Left cardiac atrium (tissue), 4 donors: ENCODE measurements at regions not wholly inside any gene's neighbourhood (a gene's known extent, or its start where the extent isn't known, plus 50 kb on each side); places are given as distances from the start of the nearest gene placed in this dataset.
"Not testable (repeated sequence)": the region's sequence is repeated elsewhere in the genome, so short reads cannot be mapped to it uniquely, and the experiment has no call there.

Experiments
- ATAC-seq, 2 donors: fragments of 200-7000 bp; cut with Tn5 transposase; one replicate each; pipeline ENCODE4 v1.9.1; 2020; ENCODE audit warnings: mild to moderate bottlenecking in 2 of 2, moderate library complexity in 2 of 2
- DNase-seq: peaks from one replicate; pipeline ENCODE4 v3.0.0-alpha.2; 2020
- intact Hi-C, 2 donors: fragments of 100-400 bp; cut with DNase I; formaldehyde crosslinking; loops; one replicate each; pipeline versions ENCODE4 v1.14.1 to v1.15.1; 2022 to 2023
- donor health status: DM: no; HTN: yes; CAD: no.
- donor health status: DM: no; HTN: yes; CAD: no; lungs with severe emphysema.
- donor health status: DM: yes; HTN: yes; CAD: no.
- donor health status: Dilated cardiomyopathy.

DNA sequence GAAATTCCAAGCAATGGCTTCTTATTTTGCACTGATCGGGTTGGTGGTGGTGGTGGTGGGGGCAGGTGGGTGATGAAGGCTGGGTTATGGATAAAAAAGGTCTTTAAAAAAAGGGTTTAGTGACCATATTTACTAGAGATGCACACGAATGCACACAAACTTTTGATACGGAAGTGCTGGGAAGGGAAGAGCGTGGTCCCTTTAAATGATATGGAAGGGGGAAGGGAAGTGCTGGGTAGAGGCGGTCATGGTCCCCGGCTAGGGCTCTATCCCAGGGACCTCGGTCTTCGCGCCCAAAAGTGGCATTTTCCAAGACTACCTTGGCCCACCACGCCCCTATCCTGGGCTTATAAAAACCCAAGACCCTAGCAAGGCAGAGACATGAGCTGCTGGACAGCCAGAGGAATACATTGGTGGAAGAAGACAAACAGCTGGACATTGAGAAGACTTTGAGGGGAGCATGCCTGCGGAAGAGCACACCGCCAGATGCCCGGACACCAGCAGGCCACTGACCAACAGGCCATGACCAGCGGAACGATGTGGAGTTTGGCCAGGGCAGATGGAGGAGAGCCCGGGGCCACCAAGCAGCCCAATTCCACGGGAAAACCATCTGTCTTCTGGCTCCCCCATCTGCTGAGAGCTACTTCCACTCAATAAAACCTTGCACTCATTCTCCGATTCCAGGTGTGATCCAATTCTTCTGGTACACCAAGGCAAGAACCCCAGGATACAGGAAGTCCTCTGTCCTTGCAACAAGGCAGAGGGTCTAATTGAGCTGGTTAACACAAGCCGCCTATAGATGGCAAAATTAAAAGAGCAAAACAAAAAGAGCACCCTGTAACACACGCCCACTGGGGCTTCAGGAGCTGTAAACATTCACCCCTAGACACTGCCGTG lies 1720.2 kb downstream of the MRPL39 start:
- DNase-seq, result no peak
- no peak for ATAC-seq
- intact Hi-C loops, result no loop called here

DNA sequence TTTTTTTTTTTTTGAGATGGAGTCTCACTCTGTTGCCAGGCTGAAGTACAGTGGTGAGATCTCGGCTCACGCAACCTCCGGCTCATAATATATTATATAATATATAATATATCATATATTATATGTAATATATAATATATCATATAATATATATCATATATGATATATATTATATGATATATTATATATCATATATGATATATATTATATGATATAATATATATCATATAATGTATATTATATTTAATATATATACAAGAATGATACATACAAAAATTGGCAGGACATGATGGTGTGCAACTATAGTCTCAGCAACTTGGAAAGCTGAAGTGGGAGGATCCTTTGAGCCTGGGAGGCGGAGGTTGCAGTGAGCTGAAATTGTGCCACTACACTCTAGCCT lies 1725.5 kb downstream of the MRPL39 start:
- intact Hi-C loops, result no loop called here
- ATAC-seq (no peak), DNase-seq (no peak)

- no peak for DNase-seq
- intact Hi-C loops, result no loop called here
- ATAC-seq, result no peak
Observed at GRCh38 chr21:23876925-23877558, 1730.2 kb downstream of the MRPL39 start.

DNA sequence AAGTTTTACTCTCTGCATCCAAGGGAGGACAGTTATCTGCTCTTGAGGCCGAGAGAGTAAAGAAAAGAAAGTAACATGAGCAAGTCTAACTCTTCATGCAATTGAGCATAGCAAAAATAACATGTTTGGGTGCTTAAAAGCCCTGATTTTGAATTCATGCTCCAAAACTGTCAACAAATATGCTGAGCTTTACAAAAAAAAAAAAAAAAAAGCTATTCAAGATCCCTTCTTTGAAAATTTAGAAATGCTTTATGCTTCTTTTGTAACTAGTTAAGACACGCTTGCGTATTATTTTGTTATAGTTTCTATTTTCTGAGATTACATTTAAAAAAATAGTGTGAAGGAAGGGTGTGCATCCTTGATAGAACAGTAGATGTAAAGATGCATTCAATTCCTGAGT lies 1733.0 kb downstream of the MRPL39 start:
- no peak for DNase-seq
- intact Hi-C loops, result no loop called here
- ATAC-seq, result no peak

- DNase-seq, result no peak
- intact Hi-C loops, result no loop called here
- ATAC-seq, result no peak
Observed at GRCh38 chr21:23861911-23862504, 1745.3 kb downstream of the MRPL39 start.

DNA sequence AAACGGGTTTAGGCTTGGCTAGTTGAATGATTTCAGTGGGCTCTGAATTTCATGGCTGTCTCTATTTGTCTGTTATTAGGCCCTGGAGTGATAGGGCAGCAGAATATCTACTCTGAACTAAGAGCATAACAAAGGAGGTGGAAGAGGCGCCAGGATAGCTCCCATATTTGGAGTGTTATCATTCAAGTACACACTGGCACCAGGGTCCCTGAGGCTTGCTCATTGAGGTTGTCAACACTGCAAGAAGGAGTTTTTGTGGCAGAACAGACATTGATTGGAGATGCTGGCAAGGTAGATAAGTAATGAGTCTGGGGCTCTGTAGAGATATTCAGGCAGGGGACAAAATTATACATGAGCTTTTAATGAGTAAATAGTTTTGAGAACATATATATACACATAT lies 1748.4 kb downstream of the MRPL39 start:
- intact Hi-C loops, result loop anchor here (10.0 kb wide), 1 partner anchor 656 kb away; no protein-coding TSS in a partner anchor
- ATAC-seq (no peak), DNase-seq (no peak)

DNA sequence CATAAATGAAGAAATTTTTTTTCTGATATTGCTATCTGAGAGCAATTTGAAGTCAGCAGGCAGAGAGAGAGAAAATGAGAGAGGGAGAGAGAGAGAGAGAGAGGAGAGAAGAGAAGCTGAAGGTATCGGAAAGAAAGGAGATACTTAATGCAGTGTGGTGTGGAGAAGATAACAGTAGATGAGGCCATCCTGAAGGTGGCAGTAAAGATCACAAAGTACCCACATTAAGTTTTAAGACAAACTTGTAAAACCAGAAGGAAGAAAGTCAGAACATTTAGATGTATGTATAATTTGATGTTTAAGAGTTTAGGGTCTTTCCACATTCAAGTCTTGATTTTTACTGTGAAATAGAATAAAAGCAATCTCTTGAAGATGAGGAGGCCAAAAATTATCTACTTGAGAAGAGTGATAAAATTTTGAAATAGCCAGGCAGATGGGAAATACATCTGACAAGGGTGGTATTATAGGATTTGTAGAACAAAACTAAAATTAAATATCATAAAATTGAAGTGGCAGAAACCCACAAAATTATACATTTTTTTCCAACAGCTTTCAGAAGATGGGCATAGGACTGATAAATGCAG lies 1753.4 kb downstream of the MRPL39 start:
- intact Hi-C loops, result loop anchor here (10.0 kb wide), 1 partner anchor 661 kb away; no protein-coding TSS in a partner anchor
- DNase-seq, result no peak
- peak in 1 of 2 donors; percentile 27 for ATAC-seq

- intact Hi-C loops, result no loop called here
- ATAC-seq (no peak), DNase-seq (no peak)
Observed at GRCh38 chr21:23837564-23837963, 1769.7 kb downstream of the MRPL39 start.

- no peak for ATAC-seq
- no peak for DNase-seq
- intact Hi-C loops, result no loop called here
Observed at GRCh38 chr21:23822760-23823159, 1784.5 kb downstream of the MRPL39 start.

- no peak for ATAC-seq
- intact Hi-C loops, result no loop called here
- DNase-seq, result no peak
Observed at GRCh38 chr21:23817337-23817736, 1789.9 kb downstream of the MRPL39 start.

GRCh38 chr21:23812485-23812884 lies 1794.8 kb downstream of the MRPL39 start:
- DNase-seq, result no peak
- intact Hi-C loops, result no loop called here
- ATAC-seq, result no peak

DNA sequence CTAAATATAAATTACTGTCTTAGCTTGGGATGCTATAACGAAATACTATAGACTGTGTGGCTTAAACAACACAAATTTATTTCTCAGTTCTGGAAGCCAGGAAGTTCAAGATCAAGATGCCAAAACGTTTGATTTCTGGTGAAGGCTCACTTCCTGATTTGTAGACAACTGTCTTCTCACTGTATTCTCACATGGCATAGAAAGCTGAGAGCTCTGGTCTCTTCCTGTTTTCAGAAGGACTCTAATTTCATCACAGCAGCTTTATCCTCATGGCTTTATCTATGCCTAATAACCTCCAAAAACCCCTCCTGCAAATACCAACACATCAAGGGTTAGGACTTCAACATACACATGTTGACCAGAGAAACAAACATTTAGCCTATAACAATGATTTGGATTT lies 1795.5 kb downstream of the MRPL39 start:
- DNase-seq (no peak), ATAC-seq (no peak)
- intact Hi-C loops, result no loop called here

DNA sequence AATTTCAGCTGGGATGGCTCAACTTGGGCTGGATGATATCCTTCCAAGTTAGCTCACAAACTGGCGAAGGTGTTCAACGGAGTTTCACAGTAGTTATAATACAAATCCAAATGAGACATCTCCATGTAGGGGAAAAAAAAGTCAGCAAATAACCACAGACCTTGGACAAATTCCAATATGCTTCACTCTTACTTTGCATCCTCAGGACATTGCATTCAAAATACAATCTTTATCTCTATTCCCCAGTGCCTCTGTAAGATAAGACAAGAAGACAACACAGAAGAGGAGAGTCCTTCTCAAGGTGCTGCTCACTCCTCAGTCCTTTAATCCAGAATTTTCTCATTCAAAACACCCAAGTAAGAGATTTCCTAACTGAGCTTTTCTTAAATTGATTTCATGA lies 1797.7 kb downstream of the MRPL39 start:
- no peak for ATAC-seq
- intact Hi-C loops, result no loop called here

DNA sequence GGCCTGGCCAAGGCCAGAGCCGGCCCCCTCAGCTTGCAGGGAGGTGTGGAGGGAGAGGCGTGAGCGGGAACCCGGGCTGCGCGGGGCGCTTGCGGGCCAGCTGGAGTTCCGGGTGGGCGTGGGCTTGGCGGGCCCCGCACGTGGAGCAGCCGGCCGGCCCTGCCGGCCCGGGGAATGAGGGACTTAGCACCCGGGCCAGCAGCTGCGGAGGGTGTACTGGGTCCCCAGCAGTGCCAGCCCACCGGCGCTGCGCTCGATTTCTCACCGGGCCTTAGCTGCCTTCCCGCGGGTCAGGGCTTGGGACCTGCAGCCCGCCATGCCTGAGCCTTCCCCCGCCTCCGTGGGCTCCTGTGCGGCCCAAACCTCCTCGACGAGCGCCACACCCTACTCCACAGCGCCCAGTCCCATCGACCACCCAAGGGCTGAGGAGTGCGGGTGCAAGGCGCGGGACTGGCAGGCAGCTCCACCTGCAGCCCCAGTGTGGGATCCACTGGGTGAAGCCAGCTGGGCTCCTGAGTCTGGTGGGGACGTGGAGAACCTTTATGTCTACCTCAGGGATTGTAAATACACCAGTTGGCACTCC lies 1800.2 kb downstream of the MRPL39 start:
- intact Hi-C loops, ATAC-seq, DNase-seq: not testable (repeated sequence)

More for the DNA sequence above, 1797.7 kb downstream of the MRPL39 start:
- DNase-seq, result no peak

DNA sequence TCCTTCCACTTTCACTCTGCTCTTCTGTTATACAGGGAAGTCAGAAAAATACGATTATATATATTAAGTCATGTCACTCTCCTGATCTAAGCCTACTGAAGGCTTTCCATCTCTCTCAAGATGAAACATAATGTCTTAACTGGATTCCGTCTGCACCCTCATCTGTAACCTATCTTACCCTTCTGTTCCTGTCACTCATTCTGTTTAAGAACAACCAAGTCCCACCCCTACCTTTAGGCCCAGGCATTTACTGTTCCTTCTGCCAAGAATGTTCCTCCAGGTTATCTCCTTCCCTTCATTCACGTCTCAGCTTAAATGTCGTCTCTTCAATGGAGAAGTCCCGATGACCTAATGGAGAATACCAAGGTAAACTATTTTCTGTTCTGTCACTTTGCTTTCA lies 1802.4 kb downstream of the MRPL39 start:
- ATAC-seq (no peak), DNase-seq (no peak)
- intact Hi-C loops, result no loop called here

GRCh38 chr21:23801292-23801691 lies 1806.0 kb downstream of the MRPL39 start:
- intact Hi-C loops, result no loop called here
- DNase-seq (no peak), ATAC-seq (no peak)

DNA sequence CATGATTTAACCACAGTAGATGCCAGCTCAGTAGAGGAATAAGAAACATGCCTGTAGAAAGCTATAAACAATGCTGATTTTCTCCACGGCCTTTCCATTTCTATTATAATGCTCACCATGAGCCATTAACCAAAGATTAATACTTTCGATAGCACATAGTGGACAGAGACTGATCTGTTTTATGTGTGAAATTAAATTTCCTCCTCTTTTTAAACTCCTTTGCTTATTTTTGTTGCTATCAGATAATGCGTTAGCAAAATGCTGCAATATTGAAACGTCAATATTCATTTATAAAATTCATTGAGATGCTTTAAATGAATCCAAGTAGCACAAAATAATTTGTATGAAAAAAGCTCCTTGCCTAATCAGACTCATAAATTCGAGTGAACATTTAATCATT lies 1807.9 kb downstream of the MRPL39 start:
- no peak for ATAC-seq

GRCh38 chr21:23792300-23792699 lies 1815.0 kb downstream of the MRPL39 start:
- no peak for DNase-seq
- intact Hi-C loops, result no loop called here
- ATAC-seq, result no peak

More for the DNA sequence above, 1807.9 kb downstream of the MRPL39 start:
- intact Hi-C loops, result no loop called here
- DNase-seq, result no peak

GRCh38 chr21:23789864-23790263 lies 1817.4 kb downstream of the MRPL39 start:
- no peak for DNase-seq
- intact Hi-C loops, result no loop called here
- no peak for ATAC-seq

DNA sequence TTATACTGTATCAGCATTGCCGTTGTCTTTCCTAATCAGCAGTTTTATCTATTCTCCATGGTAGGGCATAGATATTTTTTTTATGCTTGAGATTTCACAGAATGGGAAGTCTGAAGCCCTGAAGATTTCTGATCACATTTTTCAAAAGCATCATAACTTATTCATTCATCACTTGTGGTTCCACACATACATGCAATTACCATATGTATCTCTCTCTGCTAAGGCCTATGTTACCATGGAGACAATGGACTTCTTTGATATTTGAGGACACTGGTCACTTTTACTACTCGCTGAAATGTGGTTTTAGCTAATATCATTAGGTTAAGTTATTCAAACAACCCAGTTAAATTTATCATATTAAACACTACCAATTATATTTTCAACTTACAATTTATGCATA lies 1827.0 kb downstream of the MRPL39 start:
- ATAC-seq, result no peak
- intact Hi-C loops, result no loop called here

More for the DNA sequence above, 1827.0 kb downstream of the MRPL39 start:
- no peak for DNase-seq
